HUES6 (cell line): ENCODE measurements at regions not wholly inside any gene's neighbourhood (a gene's known extent, or its start where the extent isn't known, plus 50 kb on each side); places are given as distances from the start of the nearest gene placed in this dataset.

ENCODE experiments used
- H3K27ac ChIP-seq: 2 replicates; pipeline ENCODE4 v1.7.0; 2013; ENCODE audit warnings: low read depth, mild to moderate bottlenecking, low read length, inconsistent platforms
- H3K27me3 ChIP-seq: 2 replicates; pipeline ENCODE4 v1.6.1; 2013; ENCODE audit warnings: low read length; ENCODE audit not compliant: control insufficient read depth, insufficient read depth
- H3K36me3 ChIP-seq: 2 replicates; pipeline ENCODE4 v1.6.1; 2013; ENCODE audit warnings: low read length; ENCODE audit not compliant: control insufficient read depth, insufficient read depth
- H3K4me1 ChIP-seq: 2 replicates; pipeline ENCODE4 v1.6.1; 2013; ENCODE audit warnings: low read length; ENCODE audit not compliant: control insufficient read depth, insufficient read depth
- H3K4me3 ChIP-seq: 2 replicates; pipeline ENCODE4 v1.5.1; 2013; ENCODE audit warnings: low read depth, low read length
- H3K9ac ChIP-seq: one replicate; pipeline ENCODE4 v1.6.1; 2013; ENCODE audit warnings: mild to moderate bottlenecking, low read length
- H3K9me3 ChIP-seq: 2 replicates; pipeline ENCODE4 v1.6.1; 2013; ENCODE audit warnings: low read depth, low read length; ENCODE audit not compliant: control insufficient read depth, insufficient read depth

DNA sequence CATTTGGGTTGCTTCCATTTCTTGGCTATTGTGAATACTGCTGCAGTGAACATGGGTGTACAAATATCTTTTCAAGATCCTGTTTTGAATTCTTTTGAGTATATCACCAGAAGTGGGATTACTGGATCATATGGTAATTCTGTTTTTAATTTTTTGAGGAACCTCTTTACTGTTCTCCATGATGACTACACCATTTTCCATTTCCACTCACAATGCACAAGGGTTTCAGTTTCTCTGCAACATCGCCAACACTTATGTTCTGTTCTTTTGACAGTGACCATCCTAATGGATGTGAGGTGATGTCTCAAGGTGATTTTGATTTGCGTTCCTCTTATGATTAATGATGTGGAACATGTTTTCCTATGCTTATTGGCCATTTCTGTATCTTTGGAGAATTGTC is 214.4 kb upstream of the ZFP64 start:
- no peak overlapping the region for H3K27ac ChIP-seq
- H3K4me1 ChIP-seq = no peaks in the 10 kb centered on the region
- no peak overlapping the region for H3K4me3 ChIP-seq
- no peak overlapping the region for H3K9ac ChIP-seq
- H3K9me3 ChIP-seq = no peaks in the 10 kb centered on the region
- no peaks in the 10 kb centered on the region for H3K27me3 ChIP-seq
- H3K36me3 ChIP-seq = no peaks in the 10 kb centered on the region

DNA sequence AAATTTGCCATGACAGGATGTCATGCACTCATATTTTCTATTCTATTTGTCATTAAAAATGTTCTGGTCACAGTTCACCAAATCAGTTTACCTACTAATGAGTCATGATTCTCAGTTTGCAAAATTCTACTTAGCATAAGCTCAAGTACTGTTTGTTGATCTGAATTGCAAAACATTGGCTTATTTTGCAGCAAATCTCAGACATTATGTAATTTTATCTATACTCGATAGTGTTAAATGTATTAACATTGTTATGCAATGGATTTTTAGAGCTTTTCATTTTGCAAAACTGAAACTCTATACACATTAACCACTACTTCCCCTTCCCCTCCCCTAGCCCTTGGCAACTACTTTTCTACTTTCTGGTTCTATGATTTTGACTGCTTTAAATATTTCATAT is 213.8 kb upstream of the ZFP64 start:
- Histone ChIP-seq H3K4me1 (no peaks in the 10 kb centered on the region), H3K36me3 (no peaks in the 10 kb centered on the region), H3K4me3 (no peak overlapping the region), H3K9me3 (no peaks in the 10 kb centered on the region), H3K9ac (no peak overlapping the region), H3K27ac (no peak overlapping the region), H3K27me3 (no peaks in the 10 kb centered on the region)

GRCh38 chr20:52404671-52405070 is 213.1 kb upstream of the ZFP64 start:
- no peaks in the 10 kb centered on the region for H3K9me3 ChIP-seq
- no peaks in the 10 kb centered on the region for H3K27me3 ChIP-seq
- no peaks in the 10 kb centered on the region for H3K4me1 ChIP-seq
- no peak overlapping the region for H3K4me3 ChIP-seq
- H3K9ac ChIP-seq = no peak overlapping the region
- no peak overlapping the region for H3K27ac ChIP-seq
- H3K36me3 ChIP-seq = no peaks in the 10 kb centered on the region

DNA sequence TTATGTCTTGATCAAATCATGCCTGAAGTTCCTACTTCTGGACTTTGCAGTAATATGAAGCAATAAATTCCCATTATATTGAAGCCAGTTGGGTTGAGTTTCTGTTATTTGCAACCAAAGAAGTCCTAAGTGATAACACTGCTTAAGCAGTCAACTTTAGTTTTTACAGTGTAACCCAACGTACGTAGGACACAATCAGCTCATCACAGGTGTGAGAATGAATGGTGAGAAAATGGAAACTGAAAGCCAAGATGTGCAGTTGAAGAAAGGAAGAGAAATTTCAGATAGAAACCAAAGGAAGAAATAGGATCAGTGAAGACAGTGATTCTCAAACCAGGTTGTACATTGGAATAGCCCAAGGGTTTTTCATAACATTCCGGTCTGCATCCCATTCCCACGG is 211.4 kb upstream of the ZFP64 start:
- Histone ChIP-seq H3K9ac (no peak overlapping the region), H3K4me1 (no peaks in the 10 kb centered on the region), H3K36me3 (no peaks in the 10 kb centered on the region), H3K9me3 (no peaks in the 10 kb centered on the region), H3K4me3 (no peak overlapping the region), H3K27ac (no peak overlapping the region), H3K27me3 (no peaks in the 10 kb centered on the region; the same call in 1 of the 2 replicates)

DNA sequence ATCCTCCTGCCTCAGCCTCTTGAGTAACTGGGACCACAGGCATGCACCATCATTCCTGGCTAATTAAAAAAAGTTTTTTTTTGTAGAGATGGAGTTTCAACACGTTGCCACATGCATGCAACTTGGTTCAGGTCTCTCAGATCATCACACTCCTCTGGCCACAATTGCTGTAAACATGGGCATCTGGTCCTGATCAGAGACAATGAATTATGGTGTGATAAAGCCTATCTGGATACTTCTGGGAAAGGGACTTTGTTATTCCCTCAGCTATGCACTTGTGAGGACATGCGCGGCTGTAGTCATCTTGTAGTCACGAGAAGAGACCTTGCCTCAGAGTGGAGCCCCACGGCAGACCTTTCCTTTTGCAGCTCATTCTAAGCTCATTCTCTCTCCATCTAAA is 210.9 kb upstream of the ZFP64 start:
- Histone ChIP-seq H3K4me1 (no peaks in the 10 kb centered on the region), H3K9ac (no peak overlapping the region), H3K9me3 (no peaks in the 10 kb centered on the region), H3K27me3 (no peaks in the 10 kb centered on the region; the same call in 1 of the 2 replicates), H3K27ac (no peak overlapping the region), H3K4me3 (no peak overlapping the region), H3K36me3 (no peaks in the 10 kb centered on the region)

- Histone ChIP-seq H3K9ac (no peak overlapping the region), H3K27ac (no peak overlapping the region), H3K27me3 (no peaks in the 10 kb centered on the region; the same call in 1 of the 2 replicates), H3K36me3 (no peaks in the 10 kb centered on the region), H3K4me3 (no peak overlapping the region), H3K4me1 (no peaks in the 10 kb centered on the region), H3K9me3 (no peaks in the 10 kb centered on the region)
These were observed 209.9 kb upstream of the ZFP64 start for GRCh38 chr20:52401431-52401830.

GRCh38 chr20:52399352-52399751 is 207.8 kb upstream of the ZFP64 start:
- Histone ChIP-seq H3K27me3 (no peaks in the 10 kb centered on the region; the same call in 1 of the 2 replicates), H3K9ac (no peak overlapping the region), H3K4me3 (no peak overlapping the region), H3K9me3 (no peaks in the 10 kb centered on the region), H3K27ac (no peak overlapping the region), H3K36me3 (no peaks in the 10 kb centered on the region), H3K4me1 (no peaks in the 10 kb centered on the region)

DNA sequence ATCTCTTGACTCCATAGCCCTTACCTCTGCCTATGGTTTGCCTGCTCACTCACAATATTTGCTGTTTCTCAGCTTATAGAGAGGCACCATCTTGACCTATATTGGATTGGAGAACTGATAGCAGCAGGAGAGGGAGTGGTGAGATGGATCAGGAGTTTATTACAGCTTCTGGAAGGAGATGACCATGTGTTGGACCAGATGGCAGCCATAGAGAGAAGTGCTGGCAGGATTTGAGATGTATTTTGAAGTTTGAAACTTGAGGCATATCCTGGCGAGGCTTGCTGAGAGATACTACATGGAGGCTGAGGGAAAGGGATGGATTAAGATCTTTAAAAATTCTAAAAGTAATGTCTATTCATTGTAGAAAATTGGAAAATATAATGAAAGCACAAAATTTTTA is 198.0 kb upstream of the ZFP64 start:
- H3K27ac ChIP-seq = no peak overlapping the region
- H3K9ac ChIP-seq = no peak overlapping the region
- H3K9me3 ChIP-seq = 0 out of 2 replicates have a peak, but pooled peaks cover 6% of the 10 kb centered on the region
- no peaks in the 10 kb centered on the region for H3K27me3 ChIP-seq
- no peak overlapping the region for H3K4me3 ChIP-seq
- no peaks in the 10 kb centered on the region for H3K36me3 ChIP-seq
- H3K4me1 ChIP-seq = no peaks in the 10 kb centered on the region

DNA sequence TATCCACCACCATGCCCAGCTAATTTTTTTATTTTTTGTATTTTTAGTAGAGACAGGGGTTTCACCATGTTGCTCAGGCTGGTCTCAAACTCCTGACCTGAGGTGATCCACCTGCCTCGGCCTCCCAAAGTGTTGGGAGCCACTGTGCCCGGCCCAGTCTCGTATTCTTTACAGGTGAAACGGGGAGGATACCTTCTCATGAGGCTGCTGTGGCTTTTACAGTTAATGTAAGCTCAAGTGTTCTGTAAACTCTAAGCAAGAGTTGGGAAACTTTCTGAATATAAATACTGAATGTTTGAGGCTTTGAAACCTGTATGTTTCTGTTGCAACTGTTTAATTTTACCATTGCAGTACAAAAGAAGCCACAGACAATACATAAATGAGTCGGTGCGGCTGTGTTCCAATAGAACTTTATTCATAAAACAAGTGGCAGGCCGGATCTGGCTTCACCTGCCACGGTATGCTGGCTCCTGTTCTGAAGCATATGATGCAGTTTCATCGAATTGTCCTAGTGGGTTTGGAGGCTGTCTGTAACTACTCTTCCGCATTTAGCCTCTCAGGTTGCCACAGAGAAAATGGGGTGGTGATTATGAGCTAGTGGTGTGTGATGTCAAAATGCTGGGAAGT is 192.5 kb upstream of the ZFP64 start:
- Histone ChIP-seq H3K9me3 (peaks cover 12% of the 10 kb centered on the region; the same call in 1 of the 2 replicates), H3K9ac (no peak overlapping the region), H3K4me1 (no peaks in the 10 kb centered on the region), H3K27ac (no peak overlapping the region), H3K27me3 (no peaks in the 10 kb centered on the region), H3K36me3 (no peaks in the 10 kb centered on the region), H3K4me3 (no peak overlapping the region)

GRCh38 chr20:52382933-52383332 is 191.4 kb upstream of the ZFP64 start:
- H3K36me3 ChIP-seq = no peaks in the 10 kb centered on the region
- H3K9ac ChIP-seq = no peak overlapping the region
- no peak overlapping the region for H3K4me3 ChIP-seq
- H3K27me3 ChIP-seq = no peaks in the 10 kb centered on the region
- no peak overlapping the region for H3K27ac ChIP-seq
- H3K4me1 ChIP-seq = no peaks in the 10 kb centered on the region
- H3K9me3 ChIP-seq = peaks cover 12% of the 10 kb centered on the region; the same call in 1 of the 2 replicates

DNA sequence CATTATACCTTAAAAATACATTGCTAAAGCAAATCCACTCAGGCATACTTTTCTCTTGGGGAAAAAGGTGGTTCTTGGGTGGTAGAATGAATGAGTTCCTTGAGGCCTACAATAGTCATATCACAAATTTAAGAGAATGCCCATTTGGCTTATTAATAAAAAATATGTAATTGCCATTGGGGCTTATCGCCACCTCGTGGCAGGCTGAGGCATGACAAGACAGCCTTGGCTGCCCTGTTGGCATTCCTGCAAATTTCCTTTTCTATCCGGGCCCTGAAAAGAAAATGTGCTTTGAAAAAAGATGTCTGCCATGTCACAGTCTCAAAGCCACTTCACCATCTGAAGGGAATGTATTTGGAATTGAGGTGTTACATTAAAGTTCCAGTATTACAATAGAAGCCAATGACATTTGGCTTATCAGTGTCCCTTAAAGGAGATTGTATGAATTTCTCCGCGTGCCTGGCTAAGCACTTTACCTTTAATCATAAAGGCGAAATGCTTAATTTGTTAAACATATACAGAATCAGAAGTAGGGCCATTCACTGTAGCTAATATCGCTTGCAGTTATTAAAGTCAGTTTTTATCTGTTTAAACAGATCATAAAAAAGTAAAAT is 188.3 kb upstream of the ZFP64 start:
- Histone ChIP-seq H3K36me3 (no peaks in the 10 kb centered on the region), H3K4me1 (no peaks in the 10 kb centered on the region), H3K9ac (no peak overlapping the region), H3K27ac (no peak overlapping the region), H3K4me3 (no peak overlapping the region), H3K9me3 (peaks cover 6% of the 10 kb centered on the region; the same call in 1 of the 2 replicates), H3K27me3 (no peaks in the 10 kb centered on the region)
